HG02884 (cell line): ENCODE measurements at regions not wholly inside any gene's neighbourhood (a gene's known extent, or its start where the extent isn't known, plus 50 kb on each side); places are given as distances from the start of the nearest gene placed in this dataset.
"Not testable (repeated sequence)": the region's sequence is repeated elsewhere in the genome, so short reads cannot be mapped to it uniquely, and the experiment has no call there.

Source experiments
- ATAC-seq: cut with Tn5 transposase; IDR thresholded peaks from one replicate; pipeline ENCODE4 v1.9.1; 2021; ENCODE audit warnings: mild to moderate bottlenecking, moderate library complexity; ENCODE audit not compliant: unreplicated experiment

DNA sequence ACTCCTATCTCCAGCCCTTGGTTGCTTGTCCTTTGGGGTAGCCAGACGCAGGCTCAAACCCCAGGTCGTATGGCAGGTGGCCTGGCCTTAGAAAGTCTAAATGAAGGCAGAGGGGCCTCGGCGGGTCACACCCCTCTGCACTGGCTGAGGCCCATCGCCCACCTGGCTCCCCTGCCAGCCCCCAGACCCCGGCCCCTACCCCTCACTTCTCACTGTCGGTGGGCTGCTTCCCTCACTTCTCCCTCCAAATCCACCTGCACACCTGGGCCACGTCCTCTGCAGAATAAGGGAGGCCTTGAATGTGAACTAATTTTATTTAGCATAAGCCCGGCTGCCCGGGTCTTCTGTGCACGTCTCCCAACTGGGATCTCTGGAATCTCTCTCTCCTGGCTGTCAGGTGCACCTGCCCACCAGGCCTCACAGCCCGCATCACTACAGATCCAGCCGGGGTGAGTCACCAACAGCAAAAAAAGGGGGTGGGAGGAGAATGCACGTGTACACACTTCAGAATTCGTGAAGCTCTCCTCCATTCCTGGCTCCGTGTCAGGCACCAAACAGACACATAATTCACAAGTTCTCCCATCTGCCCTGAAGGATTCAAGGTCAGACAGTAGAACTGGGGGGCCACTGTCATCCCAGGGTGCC lies 107.5 kb upstream of the SIM2 start:
- ATAC-seq, result no peak

DNA sequence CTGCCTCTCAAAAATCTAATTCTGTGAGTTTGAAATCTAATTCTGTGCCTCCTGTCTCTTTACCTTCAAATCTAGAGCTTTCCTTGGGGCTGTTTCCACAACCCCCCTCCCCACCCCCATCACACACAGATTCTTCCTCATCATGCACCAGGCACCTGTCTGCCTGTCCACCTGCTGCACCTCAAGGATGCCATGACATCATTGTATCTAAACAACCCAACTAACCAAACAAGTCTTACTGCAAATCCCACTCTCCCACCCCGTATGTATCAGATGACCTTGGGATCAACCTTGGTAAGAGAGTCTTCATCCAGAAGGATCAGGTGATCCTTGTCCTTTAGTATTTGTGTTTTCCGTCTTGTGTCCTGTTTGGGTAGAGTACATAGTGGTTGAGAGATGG lies 102.7 kb upstream of the SIM2 start:
- no peak for ATAC-seq

DNA sequence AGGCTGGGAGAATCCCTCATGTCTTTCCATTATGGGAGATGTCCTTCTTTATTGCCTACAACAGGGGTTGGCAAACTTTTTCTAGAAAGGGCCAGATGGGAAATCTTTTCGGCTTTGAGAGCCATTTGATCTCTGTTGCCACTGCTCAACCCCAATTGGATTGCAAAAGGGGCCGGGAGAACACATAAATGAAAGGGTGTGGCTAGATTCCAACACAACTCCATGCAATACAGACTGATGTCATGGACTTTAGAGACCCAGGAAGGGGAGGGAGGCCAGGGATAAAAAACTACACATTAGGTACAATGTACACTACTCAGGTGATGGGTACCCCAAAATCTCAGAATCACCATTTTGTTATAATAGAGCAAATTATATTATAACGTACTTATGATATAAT lies 97.6 kb upstream of the SIM2 start:
- ATAC-seq, result no peak

DNA sequence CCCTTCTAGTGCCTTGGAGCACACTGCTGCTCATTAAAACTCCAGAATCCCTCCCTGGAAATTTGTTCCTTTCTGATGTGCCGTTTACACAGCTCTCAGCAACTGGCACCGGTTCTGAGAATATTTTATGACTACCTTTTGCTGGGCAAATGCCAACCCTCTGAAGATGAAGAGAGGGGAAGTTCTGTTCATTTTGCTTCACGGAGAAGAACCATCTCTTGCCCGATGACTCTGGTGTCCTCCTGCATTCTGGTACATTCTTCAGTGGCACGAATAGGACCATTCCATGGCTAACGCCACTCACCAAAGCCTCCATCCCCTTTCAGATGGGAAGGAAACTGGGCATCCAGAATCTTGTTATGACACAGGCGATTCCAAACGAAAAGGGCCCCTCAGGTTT lies 96.2 kb upstream of the SIM2 start:
- ATAC-seq, result no peak

DNA sequence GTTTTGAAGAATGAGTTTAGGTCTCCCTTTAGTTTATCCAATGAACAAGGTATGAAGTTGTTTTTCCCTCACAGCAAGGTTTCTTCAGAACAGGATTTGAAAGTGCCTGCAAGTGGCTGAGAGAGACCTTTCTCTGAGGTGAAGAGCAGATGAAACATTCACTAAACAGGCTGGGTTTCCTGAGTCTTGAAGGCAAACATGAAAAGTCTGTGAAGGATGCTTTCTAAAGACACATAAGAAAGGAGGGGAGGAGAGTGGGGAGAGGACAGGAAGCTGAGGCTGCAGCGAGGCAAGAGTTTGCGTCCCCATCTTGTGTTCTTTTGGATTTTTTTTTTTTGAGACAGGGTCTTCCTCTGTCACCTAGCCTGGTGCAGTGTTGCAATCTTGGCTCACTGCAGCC lies 95.7 kb upstream of the SIM2 start:
- ATAC-seq, result no peak

DNA sequence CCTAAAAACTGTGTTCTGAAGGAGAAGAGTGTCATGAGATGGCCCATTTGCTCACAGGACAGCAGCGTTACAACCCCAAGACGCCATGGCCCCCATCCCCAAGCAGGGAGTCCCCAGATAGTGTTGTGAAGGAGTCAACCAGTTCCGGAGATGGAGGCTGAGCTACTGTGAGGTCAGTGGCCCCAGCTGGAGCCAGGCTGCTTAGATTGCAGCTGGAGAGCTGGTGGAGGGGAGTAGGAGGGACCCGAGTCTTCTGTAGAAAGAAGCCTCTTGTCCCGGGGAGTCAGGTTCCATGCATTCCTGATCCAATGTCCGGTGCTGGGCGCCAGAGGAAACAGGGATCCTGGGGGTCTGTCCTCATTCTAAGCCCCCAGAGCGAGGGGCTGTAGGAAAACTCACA lies 93.5 kb upstream of the SIM2 start:
- no peak for ATAC-seq

DNA sequence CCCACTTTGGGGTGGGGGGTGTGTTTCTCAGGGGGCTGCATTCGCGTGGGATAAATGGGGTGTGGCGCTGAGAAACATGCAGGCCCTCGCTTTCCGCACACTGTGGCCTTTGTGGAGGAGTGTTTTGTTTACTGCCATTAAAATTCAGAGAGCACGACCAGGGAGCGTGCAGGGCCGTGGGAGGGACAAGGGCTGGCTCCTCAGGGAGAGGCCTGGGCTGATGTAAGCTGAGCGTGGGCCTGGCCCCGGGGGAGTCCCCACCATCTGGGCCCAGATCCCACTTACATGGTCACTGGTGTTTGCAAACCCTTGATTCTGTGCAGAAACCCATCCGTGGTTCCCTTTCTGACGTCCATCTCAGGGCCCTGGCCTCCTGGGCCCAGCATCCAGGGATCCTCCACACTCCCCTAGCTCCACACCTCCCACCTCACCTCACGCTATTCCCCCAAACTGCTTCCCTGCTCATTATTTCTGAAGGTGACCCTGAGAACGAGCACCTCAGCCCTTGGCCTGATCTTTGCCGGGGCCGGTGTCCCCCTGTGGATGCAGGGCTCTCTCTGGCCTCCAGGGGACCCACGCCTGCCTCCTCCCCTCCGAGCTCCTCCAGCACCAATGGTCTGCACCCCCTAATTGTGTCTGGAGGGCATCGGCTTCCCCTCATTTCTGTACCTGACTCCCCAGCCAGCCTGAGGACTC lies 92.5 kb upstream of the SIM2 start:
- ATAC-seq, result no peak

DNA sequence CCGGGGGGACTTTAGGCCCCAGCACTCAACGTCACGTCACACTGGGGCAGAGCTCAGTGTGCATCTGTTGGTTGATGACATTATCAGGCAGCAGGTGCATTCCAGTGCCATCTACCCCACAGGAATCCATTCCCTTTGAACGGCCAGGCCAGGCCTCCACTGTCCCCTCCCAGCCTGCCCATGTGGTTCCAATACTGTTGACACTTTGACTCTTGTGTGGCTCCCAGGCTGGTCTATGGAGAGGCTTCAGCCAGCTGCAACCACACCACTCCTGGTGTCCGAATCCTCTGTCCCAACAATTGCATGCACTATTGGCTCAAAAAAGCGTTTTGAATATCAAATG lies 92.0 kb upstream of the SIM2 start:
- no peak for ATAC-seq

DNA sequence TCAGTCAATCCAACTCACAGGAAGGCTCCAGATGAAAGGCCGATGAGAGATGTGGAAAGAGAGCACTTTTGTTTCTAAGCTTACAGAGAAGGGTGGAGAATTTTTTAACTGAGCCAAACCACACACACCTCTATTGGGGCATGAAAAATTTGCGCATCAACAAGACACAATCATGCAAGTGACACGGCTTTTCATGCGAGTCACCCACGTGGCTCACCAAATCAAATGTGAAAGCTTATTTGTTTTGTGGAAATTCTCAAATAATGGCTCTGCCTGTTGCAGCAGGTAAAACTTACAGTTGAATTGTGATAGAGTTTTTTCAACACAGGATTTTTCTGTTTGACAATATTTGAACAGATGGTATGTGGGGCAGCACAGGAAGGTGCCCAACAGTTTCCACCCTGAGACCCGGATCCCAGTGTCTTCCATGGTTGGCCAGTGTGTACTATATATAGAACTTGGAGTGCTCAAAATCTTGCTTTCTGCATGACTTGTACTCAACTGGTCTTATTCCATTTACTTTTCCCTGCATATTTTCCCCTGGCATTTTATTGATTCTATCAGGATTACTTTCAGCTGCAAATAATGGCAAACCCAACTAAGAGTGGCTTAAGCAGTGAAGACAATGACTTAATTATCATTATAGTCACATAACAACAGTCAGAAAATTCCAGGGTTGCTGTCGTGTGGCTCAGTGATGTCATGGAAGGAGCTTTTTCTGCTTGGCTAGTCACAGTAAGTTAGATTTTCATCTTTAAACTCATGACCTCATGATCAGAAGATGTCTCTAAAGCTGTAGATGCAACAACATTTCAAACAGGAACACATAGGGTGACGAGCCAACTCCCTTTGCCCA lies 90.6 kb upstream of the SIM2 start:
- no peak for ATAC-seq

DNA sequence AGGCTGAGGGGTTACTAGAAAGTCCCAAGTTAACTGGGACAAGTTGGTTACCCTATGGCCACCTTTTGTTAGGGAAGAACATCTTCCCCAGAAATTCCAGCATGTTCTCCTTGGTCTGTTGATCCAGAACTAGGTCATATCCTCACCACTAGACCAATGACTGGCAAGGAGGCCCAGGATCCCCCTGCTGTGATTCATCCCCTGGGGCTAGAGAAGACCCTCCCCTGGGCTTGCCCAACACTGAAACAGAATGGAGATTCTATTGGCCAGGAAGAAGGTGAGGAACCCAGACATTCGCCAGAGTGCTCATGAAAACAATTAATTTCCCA lies 90.1 kb upstream of the SIM2 start:
- no peak for ATAC-seq

DNA sequence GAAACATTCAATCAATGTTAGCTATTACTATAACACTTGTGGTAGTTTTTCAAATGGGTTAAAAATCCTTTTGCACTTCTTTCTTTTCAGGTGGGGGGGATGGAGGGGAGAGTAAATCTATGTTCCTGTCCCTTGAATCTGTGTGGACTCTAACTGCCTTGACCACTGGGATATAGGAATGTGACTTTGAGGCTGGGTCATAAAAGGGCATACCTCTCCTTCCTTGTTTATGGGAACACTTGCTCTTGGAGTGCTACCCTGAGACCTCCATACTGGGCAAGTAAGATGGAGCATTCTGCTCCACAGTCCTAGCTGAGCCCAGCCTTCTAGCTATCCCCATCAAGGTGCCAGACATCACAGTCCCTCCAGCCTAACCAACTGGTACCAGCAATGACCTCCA lies 89.3 kb upstream of the SIM2 start:
- no peak for ATAC-seq

DNA sequence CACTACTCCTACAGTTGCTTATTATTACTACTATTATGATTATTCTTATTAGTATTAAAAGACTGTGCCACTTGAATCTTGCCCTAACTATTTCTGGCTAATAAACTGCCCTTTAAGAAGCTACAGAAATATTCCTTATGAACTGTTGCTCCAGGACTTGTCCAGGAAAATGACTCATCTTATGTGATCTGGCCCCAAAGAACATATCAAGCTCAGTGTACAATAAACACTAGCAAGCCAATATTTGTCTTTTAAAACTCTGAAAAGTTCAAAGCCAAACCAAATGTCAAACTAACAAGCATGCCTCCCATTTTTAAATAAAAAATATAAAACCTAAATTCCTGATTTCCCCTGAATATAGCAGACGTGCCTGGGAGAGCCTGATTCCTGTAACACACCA lies 88.7 kb upstream of the SIM2 start:
- no peak for ATAC-seq

DNA sequence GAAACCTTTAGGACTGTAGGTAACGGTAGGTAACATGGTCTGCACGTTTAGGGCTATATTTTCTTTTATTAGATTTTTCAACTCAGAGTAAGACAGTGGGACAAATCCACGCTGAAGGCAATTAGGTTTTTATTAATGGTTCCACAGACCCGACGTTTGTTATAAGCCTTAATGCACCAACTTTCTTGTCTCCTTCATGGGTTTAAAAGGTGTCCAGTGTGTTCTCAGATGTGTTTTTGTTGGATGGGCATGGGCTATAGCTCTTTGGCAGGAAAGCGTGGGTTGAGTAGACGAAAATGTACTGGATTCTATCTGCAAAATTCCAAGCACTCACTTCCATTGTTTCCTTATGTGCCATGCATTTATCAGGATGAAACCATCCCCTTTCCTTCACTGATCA lies 88.0 kb upstream of the SIM2 start:
- ATAC-seq, result no peak

DNA sequence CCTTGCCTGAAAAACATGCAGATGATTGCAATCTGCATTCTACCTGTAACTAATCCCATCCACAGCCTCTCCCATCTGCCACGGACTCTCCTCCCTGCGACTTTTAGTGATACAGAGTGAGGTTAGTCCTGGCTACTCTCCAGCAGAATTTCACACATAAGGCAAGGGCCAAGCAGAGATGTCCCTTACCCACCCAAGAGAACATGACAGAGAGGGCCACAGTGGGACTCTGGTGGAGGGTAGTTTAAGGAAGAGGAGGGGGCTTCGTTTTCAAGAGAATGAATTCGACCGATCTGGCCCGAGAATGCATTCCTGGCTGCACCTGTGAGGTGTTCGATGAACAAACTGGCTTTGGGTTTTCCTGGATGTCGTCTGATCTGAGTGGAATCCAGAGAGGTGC lies 87.5 kb upstream of the SIM2 start:
- no peak for ATAC-seq

DNA sequence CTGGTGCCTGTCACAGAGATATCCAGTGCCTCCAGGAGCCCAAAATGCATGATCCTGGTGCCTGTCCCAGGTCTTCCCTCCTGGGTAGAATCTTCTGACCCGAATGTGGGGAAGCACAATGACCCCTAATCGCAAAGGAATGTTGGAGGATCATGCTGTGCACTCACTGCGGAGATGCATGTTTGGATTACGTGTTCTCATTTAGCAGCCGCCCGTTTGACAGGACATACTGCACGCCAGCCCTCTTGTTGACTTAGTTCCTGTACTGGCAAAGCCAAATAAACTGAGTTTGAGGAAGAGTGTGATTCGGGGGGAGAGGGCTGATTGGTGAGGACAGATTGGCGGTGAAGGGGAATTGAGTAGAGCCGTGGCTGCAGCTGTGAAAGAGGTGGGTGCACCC lies 85.9 kb upstream of the SIM2 start:
- ATAC-seq, result no peak

DNA sequence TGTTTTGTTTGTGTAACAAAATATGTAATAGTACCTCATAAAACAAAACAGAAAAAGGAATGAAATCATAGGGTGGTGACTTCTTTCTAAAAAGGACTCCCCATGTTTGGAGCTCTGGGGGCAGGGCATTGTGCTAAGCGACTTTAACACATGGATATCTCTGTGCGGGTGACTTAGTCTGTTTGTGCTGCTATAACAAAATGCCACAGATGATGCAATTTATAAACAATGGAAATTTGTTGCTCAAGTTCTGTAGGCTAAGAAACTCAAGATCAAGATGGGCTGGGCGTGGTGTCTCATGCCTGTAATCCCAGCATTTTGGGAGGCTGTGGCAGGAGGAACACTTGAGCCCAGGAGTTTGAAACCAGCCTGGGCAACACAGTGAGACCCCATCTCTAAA lies 85.4 kb upstream of the SIM2 start:
- ATAC-seq, result no peak

DNA sequence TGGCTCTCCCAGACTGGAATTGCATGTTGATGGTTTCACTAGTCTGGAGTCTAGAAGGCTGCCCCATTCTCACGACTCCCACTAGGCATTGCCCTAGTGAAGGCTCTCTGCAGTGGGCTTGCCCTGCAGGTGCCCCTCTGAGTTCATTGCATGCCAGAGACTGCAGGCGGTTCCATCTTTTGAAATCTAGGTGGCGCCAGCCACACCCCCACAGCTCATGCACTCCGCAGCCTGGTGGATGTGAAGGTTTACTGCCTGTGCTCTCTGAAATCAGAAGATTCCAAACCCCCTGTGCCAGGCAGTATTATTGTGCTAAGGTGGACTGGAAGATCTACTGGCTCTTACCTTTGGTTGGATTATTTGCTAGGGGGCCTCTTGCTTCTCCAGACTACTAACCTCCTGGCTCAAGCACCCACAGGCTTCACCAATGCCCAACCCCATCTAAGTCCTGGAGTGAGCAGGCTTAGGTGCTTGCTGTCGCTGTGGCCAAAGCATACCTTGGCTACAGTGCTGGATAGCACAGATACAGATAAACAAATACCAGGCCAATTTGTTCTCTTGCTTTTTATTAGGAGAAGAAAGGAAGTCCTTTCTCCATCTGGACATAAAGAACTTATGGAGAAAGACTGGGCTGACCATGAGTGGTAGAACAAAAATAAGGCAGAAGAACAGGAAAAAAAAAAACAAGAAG lies 83.5 kb upstream of the SIM2 start:
- no peak for ATAC-seq

DNA sequence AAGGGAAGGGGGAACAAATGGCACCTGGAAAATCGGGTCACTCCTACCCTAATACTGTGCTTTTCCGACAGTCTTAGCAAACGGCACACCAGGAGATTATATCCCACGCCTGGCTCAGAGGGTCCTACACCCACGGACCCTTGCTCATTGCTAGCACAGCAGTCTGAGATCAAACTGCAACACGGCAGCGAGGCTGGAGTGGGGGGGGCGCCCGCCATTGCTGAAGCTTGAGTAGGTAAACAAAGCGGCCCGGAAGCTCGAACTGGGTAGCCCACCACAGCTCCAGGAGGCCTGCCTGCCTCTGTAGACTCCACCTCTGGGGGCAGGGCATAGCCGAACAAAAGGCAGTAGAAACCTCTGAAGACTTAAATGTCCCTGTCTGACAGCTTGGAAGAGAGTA lies 82.1 kb upstream of the SIM2 start:
- ATAC-seq, result not testable (repeated sequence)

DNA sequence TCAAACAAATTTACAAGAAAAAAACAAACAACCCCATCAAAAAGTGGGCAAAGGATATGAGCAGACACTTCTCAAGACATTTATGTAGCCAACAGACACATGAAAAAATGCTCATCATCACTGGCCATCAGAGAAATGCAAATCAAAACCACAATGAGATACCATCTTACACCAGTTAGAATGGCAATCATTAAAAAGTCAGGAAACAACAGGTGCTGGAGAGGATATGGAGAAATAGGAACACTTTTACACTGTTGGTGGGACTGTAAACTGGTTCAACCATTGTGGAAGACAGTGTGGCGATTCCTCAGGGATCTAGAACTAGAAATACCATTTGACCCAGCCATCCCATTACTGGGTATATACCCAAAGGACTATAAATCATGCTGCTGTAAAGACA lies 77.1 kb upstream of the SIM2 start:
- not testable (repeated sequence) for ATAC-seq

DNA sequence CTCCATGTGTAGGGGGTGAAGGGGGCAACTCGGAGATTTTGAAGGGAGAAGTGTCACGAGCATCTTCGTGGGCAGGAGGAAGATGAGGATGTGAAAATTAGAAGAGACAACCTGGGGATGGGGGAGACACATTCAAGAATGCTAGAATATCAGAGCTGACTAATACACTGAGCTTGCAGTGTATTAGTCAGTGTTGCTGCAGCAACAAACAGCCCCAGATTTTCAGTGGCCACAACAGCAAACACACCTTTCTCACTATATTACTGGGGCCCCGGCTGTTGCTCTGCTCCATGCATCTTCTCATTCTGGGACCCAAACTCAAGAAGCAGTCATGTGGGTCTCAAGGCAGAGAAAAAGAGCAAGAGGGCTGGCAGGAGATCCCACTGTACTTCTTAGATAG lies 74.8 kb upstream of the SIM2 start:
- no peak for ATAC-seq

DNA sequence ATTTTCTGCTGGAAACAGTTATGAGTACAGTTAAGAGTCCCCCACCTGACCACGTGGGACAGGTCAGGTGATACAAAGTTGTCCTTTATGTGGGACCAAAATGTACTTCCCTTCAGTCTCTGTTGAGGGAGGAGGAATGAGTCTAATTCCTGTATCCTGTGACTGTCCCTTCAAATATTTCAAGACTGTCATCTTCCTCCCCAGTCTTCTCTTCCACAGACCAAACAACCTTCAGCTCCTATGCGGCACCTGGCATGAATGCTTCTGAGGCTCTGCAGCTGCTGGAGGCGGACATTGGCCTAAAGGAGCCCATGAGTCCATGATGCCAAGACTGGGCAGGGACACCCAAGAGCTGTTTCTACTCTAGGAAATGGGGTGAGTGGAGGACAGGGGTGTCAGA lies 72.1 kb upstream of the SIM2 start:
- no peak for ATAC-seq

DNA sequence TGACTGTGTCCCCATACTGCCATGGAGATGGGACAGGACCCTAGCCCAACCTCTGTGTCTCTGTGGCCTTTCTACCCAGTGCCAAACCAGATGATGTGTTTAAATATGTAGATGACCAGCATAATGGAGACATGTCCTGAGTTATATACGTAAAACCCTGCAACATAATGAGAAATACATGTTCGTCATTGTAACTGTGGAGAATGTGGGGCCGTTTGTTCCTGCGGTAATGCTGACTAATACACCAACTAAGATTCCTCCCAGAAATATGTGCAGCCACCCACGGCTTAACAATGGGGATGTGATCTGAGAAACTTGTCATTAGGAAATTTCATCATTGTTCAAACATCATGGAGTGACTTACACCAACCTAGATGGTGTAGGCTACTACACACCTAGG lies 71.7 kb upstream of the SIM2 start:
- no peak for ATAC-seq
